Suprapubic skin (tissue), 4 donors: ENCODE measurements at regions not wholly inside any gene's neighbourhood (a gene's known extent, or its start where the extent isn't known, plus 50 kb on each side); places are given as distances from the start of the nearest gene placed in this dataset.

Source experiments
- POLR2A ChIP-seq, 2 donors: fragments of 450-650 bp; IDR thresholded peaks; one replicate each; pipeline ENCODE4 v1.6.1; 2017; ENCODE audit warnings: antibody characterized with exemption in 2 of 2, mild to moderate bottlenecking in 2 of 2, moderate library complexity in 2 of 2
- POLR2AphosphoS5 ChIP-seq, 3 donors: sonication (generic); formaldehyde crosslinking; IDR thresholded peaks; one replicate each; pipeline ENCODE4 v1.6.1; 2017; ENCODE audit warnings: antibody characterized with exemption in 3 of 3
- TF ChIP-seq, protein P1 (sequence below), 2 donors: fragments of 200-600 bp in 1 of 2; fragments of 450-650 bp in 1 of 2; sonication (generic) in 1 of 2; IDR thresholded peaks; one replicate each; pipeline ENCODE4 v1.5.1; 2016 to 2019; ENCODE audit warnings: antibody characterized with exemption in 2 of 2, mild to moderate bottlenecking in 1 of 2, moderate library complexity in 1 of 2

DNA sequence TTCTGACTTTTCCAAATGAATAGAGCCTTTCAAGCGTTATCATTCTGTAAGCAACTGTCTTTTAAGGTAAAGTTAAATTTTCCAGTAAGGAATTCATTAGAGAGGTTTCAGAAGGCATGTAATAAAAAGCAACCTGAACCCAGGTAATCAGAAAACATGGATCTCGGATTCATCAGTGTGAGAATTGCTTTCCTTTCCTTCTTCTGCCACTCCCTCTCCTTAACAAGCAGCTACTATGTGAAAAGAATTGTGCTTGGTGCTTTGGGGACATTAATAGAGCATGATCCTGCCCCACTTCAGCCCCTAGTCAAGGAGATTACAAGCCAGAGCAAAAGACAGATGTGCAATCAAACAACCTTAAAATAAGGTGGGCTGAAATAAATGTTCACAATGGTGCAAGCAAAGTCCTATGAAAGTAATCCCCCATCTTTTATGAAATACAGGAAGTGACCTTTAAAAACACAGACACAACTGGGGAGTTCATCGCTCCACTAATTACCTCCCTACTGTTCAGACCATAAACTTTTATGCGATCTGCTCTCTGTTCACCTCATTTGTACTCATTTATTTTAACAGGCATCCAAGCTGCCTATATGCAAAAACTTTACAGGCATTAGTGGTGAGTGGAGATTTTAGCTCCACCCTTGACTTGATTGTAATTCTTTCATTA is 122.9 kb upstream of the RASGEF1B start:
- TF ChIP-seq POLR2AphosphoS5 (IDR thresholded peaks at IDR 0.05) (no peak), POLR2A (IDR thresholded peaks at IDR 0.05) (no peak)
- TF ChIP-seq, protein P1, sequence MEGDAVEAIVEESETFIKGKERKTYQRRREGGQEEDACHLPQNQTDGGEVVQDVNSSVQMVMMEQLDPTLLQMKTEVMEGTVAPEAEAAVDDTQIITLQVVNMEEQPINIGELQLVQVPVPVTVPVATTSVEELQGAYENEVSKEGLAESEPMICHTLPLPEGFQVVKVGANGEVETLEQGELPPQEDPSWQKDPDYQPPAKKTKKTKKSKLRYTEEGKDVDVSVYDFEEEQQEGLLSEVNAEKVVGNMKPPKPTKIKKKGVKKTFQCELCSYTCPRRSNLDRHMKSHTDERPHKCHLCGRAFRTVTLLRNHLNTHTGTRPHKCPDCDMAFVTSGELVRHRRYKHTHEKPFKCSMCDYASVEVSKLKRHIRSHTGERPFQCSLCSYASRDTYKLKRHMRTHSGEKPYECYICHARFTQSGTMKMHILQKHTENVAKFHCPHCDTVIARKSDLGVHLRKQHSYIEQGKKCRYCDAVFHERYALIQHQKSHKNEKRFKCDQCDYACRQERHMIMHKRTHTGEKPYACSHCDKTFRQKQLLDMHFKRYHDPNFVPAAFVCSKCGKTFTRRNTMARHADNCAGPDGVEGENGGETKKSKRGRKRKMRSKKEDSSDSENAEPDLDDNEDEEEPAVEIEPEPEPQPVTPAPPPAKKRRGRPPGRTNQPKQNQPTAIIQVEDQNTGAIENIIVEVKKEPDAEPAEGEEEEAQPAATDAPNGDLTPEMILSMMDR (IDR thresholded peaks at IDR 0.05) = no peak
